ENCODE measurements at regions not wholly inside any gene's neighbourhood (a gene's known extent, or its start where the extent isn't known, plus 50 kb on each side); places are given as distances from the start of the nearest gene placed in this dataset.

DNA sequence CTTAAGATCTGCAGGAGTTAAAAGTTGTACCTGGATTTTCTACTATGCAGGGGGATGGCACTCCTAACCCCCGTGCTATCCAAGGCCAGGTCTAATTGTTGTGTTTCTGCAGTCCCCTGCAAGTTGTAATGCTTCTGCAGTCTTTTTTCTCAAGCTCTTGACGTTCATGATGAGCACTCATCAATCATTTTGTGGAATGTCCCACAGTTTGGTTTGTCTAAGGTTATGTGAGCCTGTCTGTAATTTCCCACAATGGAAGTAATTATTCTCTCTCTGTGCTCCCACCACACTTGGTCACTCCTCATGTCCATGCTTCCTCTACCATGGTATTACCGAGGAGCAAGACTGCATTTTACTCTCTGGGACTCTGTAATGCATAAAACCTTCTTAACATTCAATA is 107.6 kb upstream of the SSTR4 start:
- Histone ChIP-seq H3K27ac (no peak overlapping the region), H3K4me1 (ENCODE audit: insufficient read depth) (peaks cover 10% of the 10 kb centered on the region), H4K20me1 (ENCODE audit: insufficient read depth, poor library complexity, severe bottlenecking) (no peaks in the 10 kb centered on the region), H3K4me2 (no peak overlapping the region), H3K9me3 (ENCODE audit: low read depth) (no peaks in the 10 kb centered on the region), H3K4me3 (no peak overlapping the region), H3K27me3 (no peaks in the 10 kb centered on the region), H2AFZ (no peak overlapping the region), H3K9me2 (replicated peaks; ENCODE audit: insufficient read depth) (no peaks in the 10 kb centered on the region), H3K36me3 (replicated peaks; ENCODE audit: insufficient read depth, low read depth) (no peaks in the 10 kb centered on the region), H3K79me2 (no peaks in the 10 kb centered on the region)
- 72% methylated on average over 3 of the region's 3 CpGs for WGBS (ENCODE audit: low lambda C conversion rate, missing lambda C conversion rate)
- DNase-seq (ENCODE audit: low spot score) = no peak
- TF ChIP-seq EZH2phosphoT487 (IDR thresholded peaks at IDR 0.05; ENCODE audit: low read depth, severe bottlenecking, unreplicated experiment) = no peak
- TF ChIP-seq, protein P1, sequence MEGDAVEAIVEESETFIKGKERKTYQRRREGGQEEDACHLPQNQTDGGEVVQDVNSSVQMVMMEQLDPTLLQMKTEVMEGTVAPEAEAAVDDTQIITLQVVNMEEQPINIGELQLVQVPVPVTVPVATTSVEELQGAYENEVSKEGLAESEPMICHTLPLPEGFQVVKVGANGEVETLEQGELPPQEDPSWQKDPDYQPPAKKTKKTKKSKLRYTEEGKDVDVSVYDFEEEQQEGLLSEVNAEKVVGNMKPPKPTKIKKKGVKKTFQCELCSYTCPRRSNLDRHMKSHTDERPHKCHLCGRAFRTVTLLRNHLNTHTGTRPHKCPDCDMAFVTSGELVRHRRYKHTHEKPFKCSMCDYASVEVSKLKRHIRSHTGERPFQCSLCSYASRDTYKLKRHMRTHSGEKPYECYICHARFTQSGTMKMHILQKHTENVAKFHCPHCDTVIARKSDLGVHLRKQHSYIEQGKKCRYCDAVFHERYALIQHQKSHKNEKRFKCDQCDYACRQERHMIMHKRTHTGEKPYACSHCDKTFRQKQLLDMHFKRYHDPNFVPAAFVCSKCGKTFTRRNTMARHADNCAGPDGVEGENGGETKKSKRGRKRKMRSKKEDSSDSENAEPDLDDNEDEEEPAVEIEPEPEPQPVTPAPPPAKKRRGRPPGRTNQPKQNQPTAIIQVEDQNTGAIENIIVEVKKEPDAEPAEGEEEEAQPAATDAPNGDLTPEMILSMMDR (IDR thresholded peaks at IDR 0.05; ENCODE audit: poor library complexity) = no peak
- no peak for TF ChIP-seq EZH2 (IDR thresholded peaks at IDR 0.05; ENCODE audit: borderline replicate concordance)

DNA sequence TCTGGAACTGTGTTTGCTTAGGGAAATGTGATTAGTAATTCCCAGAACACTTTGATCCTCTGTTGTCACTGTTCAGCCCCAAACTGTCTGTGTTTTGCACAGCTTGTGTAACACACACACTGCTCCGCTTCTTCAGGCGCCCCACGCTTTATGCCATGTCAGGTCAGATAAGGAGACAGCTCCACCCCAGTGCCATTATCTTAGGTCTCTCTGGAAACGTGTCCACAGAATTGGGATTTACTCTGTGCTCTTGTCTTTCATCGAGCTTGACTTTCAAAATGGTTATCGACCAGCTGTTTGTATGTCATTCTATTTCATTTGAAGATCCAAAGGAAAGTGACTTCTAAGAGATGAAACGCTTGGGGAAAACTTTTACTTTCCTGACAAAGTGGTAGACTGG is 106.4 kb upstream of the SSTR4 start:
- WGBS (ENCODE audit: low lambda C conversion rate, missing lambda C conversion rate) = 60% methylated on average over 7 of the region's 7 CpGs
- Histone ChIP-seq H3K27ac (no peak overlapping the region), H3K4me2 (no peak overlapping the region)

DNA sequence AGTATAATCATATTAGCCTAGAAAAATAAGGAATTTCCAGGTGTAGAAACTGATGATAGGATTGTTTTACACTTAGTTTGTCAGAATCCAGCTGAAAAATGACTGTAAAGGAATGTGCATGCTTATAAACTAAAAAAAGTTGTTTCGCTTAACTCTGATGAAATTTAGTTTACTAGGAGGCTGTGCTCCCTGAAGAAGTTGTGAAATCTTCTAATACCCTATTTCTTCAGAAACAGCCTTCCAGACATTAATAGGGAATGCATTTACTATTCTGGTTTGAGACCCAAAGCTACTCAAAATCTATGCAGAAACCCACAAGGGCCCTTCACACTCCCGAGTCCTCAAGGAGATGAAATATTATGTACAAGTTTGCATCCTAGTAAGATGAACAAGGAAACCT is 105.5 kb upstream of the SSTR4 start:
- no peak overlapping the region for H3K4me3 ChIP-seq
- no peaks in the 10 kb centered on the region for H3K9me2 ChIP-seq (replicated peaks; ENCODE audit: insufficient read depth)
- H3K9me3 ChIP-seq (ENCODE audit: low read depth) = no peaks in the 10 kb centered on the region
- peak overlapping the region; percentile 2 for H3K27ac ChIP-seq
- peaks cover 10% of the 10 kb centered on the region for H3K4me1 ChIP-seq (ENCODE audit: insufficient read depth)
- no peak for TF ChIP-seq EZH2phosphoT487 (IDR thresholded peaks at IDR 0.05; ENCODE audit: low read depth, severe bottlenecking, unreplicated experiment)
- TF ChIP-seq, protein P1 (IDR thresholded peaks at IDR 0.05; ENCODE audit: poor library complexity) = no peak
- no peak for TF ChIP-seq EZH2 (IDR thresholded peaks at IDR 0.05; ENCODE audit: borderline replicate concordance)
- no peak for DNase-seq (ENCODE audit: low spot score)
- 46% methylated on average over 2 of the region's 2 CpGs for WGBS (ENCODE audit: low lambda C conversion rate, missing lambda C conversion rate)
- no peaks in the 10 kb centered on the region for H3K79me2 ChIP-seq
- H3K36me3 ChIP-seq (replicated peaks; ENCODE audit: insufficient read depth, low read depth) = no peaks in the 10 kb centered on the region
- no peak overlapping the region for H3K4me2 ChIP-seq
- H3K27me3 ChIP-seq = no peaks in the 10 kb centered on the region
- H4K20me1 ChIP-seq (ENCODE audit: insufficient read depth, poor library complexity, severe bottlenecking) = no peaks in the 10 kb centered on the region
- no peak overlapping the region for H2AFZ ChIP-seq

More for the DNA sequence above, 106.4 kb upstream of the SSTR4 start:
- Histone ChIP-seq H3K9me2 (replicated peaks; ENCODE audit: insufficient read depth) (no peaks in the 10 kb centered on the region), H4K20me1 (ENCODE audit: insufficient read depth, poor library complexity, severe bottlenecking) (no peaks in the 10 kb centered on the region), H2AFZ (peak overlapping the region; percentile 22), H3K27me3 (no peaks in the 10 kb centered on the region), H3K4me3 (no peak overlapping the region), H3K36me3 (replicated peaks; ENCODE audit: insufficient read depth, low read depth) (no peaks in the 10 kb centered on the region), H3K4me1 (ENCODE audit: insufficient read depth) (peaks cover 10% of the 10 kb centered on the region), H3K9me3 (ENCODE audit: low read depth) (no peaks in the 10 kb centered on the region), H3K79me2 (no peaks in the 10 kb centered on the region)
- TF ChIP-seq, protein P1 (IDR thresholded peaks at IDR 0.05; ENCODE audit: poor library complexity) = no peak
- TF ChIP-seq EZH2phosphoT487 (IDR thresholded peaks at IDR 0.05; ENCODE audit: low read depth, severe bottlenecking, unreplicated experiment) (no peak), EZH2 (IDR thresholded peaks at IDR 0.05; ENCODE audit: borderline replicate concordance) (no peak)
- no peak for DNase-seq (ENCODE audit: low spot score)

Measured in hepatocyte (in vitro differentiated cells).